ENCODE measurements at regions not wholly inside any gene's neighbourhood (a gene's known extent, or its start where the extent isn't known, plus 50 kb on each side); places are given as distances from the start of the nearest gene placed in this dataset.

- no peak overlapping the region for H3K18ac ChIP-seq (ENCODE audit: insufficient read length, low read depth, low read length)
- no peak overlapping the region for H3K4me2 ChIP-seq (ENCODE audit: insufficient read depth, insufficient read length, low read length)
- H3K27me3 Mint-ChIP-seq (ENCODE audit: low read depth) = no peaks in the 10 kb centered on the region
- H2BK20ac ChIP-seq (ENCODE audit: low read depth, low read length, poor library complexity, severe bottlenecking) = no peak overlapping the region
- no peaks in the 10 kb centered on the region for H3K27me3 ChIP-seq (ENCODE audit: insufficient read depth, low read length)
- H3K56ac ChIP-seq (ENCODE audit: insufficient read length, low read depth, low read length) = no peak overlapping the region
- H3K36me3 Mint-ChIP-seq (ENCODE audit: insufficient read depth in 1 of 3, low read depth in 3 of 3) = peaks cover 3 to 5% (median 4%) of the 10 kb centered on the region in 3 experiments; a peak in 6 of 7 replicates
- H3K27ac ChIP-seq (ENCODE audit: insufficient read length, low read depth, low read length) = no peak overlapping the region
- H4K8ac ChIP-seq (replicated peaks; ENCODE audit: insufficient read length, low read depth, low read length) = no peak overlapping the region
- no peak for TF ChIP-seq CTCF (conservative IDR thresholded peaks at IDR 0.05)
- no peak overlapping the region for H2BK15ac ChIP-seq (ENCODE audit: low read depth, low read length)
- no peak overlapping the region for H3K4me3 Mint-ChIP-seq
- no peak overlapping the region for H2BK120ac ChIP-seq (ENCODE audit: low read depth, low read length, poor library complexity, severe bottlenecking)
- H3K23ac ChIP-seq (ENCODE audit: insufficient read length, low read depth, low read length) = no peak overlapping the region
- peaks cover 13 to 19% of the 10 kb centered on the region in 2 experiments for H3K4me1 Mint-ChIP-seq
- no peaks in the 10 kb centered on the region for H3K23me2 ChIP-seq (ENCODE audit: insufficient read length, low read depth, low read length, poor library complexity, severe bottlenecking)
- H3K4me1 ChIP-seq (ENCODE audit: insufficient read depth, low read length) = no peaks in the 10 kb centered on the region; the same call in 1 of the 2 replicates
- no peaks in the 10 kb centered on the region for H4K20me1 ChIP-seq (ENCODE audit: control insufficient read depth, insufficient read depth, insufficient read length)
- no peaks in the 10 kb centered on the region for H3K79me1 ChIP-seq (ENCODE audit: insufficient read depth, low read depth, low read length, poor library complexity, severe bottlenecking)
- no peak overlapping the region for H3K4ac ChIP-seq (ENCODE audit: low read depth, low read length)
- H3K79me2 ChIP-seq (ENCODE audit: insufficient read depth, low read length) = no peaks in the 10 kb centered on the region
- H3K9me3 Mint-ChIP-seq = peaks cover 3 to 5% of the 10 kb centered on the region in 2 experiments; a peak in 4 of 5 replicates
- no peak overlapping the region for H2AFZ ChIP-seq (ENCODE audit: low read length)
- no peak overlapping the region for H3K9ac ChIP-seq (ENCODE audit: extremely low read depth, insufficient read length, low read length)
- DNase-seq = no peak
- H4K5ac ChIP-seq (ENCODE audit: insufficient read length, low read depth, low read length) = no peak overlapping the region
- no peak overlapping the region for H2BK12ac ChIP-seq (ENCODE audit: insufficient read length, low read depth, low read length)
- no peaks in the 10 kb centered on the region for H3K9me3 ChIP-seq (ENCODE audit: control insufficient read depth, low read depth, low read length)
- H4K91ac ChIP-seq (ENCODE audit: insufficient read length, low read depth, low read length) = no peak overlapping the region
- WGBS (ENCODE audit: extremely low coverage, insufficient read length, low lambda C conversion rate) = no CpG with 5 or more reads among the region's 3 CpGs
- no peak overlapping the region for H3K14ac ChIP-seq (ENCODE audit: insufficient read depth, low read length)
- H3T11ph ChIP-seq (ENCODE audit: low read length) = no peak overlapping the region
- no peak overlapping the region for H3K27ac Mint-ChIP-seq
- H2AK5ac ChIP-seq (ENCODE audit: insufficient read length, low read length) = no peak overlapping the region
- H2BK5ac ChIP-seq (ENCODE audit: insufficient read length, low read length) = no peak overlapping the region
These were observed 170.5 kb downstream of the CAND1 start for GRCh38 chr12:67439611-67440010.
